GM12891 (cell line): ENCODE measurements at regions not wholly inside any gene's neighbourhood (a gene's known extent, or its start where the extent isn't known, plus 50 kb on each side); places are given as distances from the start of the nearest gene placed in this dataset.

Source experiments
- DNase-seq: peaks from one replicate; pipeline ENCODE4 v3.0.0; 2011; ENCODE audit warnings: low spot score; ENCODE audit not compliant: insufficient read length
- FAIRE-seq: peaks from 2 replicates; lab custom pipeline; 2011; peaks lifted over from hg19 to GRCh38; lab: Jason Lieb, UNC
- PAX5 ChIP-seq: IDR thresholded peaks from 2 replicates; pipeline ENCODE4 v1.6.1; 2011; ENCODE audit warnings: low read length, moderate library complexity, mild to moderate bottlenecking; ENCODE audit not compliant: insufficient read depth, severe bottlenecking
- POLR2A ChIP-seq: IDR thresholded peaks from 2 replicates; pipeline ENCODE4 v1.6.1; 2011; ENCODE audit warnings: low read depth, low read length, control low read depth
- POLR2AphosphoS5 ChIP-seq: IDR thresholded peaks from 2 replicates; pipeline ENCODE4 v1.6.1; 2011; ENCODE audit warnings: low read depth, low read length, control low read depth
- POU2F2 ChIP-seq: IDR thresholded peaks from 2 replicates; pipeline ENCODE4 v1.6.1; 2011; ENCODE audit warnings: low read depth, mild to moderate bottlenecking, control low read depth, low read length, moderate library complexity
- SPI1 ChIP-seq: IDR thresholded peaks from 2 replicates; pipeline ENCODE4 v1.6.1; 2011; ENCODE audit warnings: low read depth, low read length, control low read depth
- TAF1 ChIP-seq: IDR thresholded peaks from 2 replicates; pipeline ENCODE4 v1.6.1; 2011; ENCODE audit warnings: low read depth, low read length, control low read depth

- FAIRE-seq = no peak
These were observed 92.9 kb downstream of the SLC17A6 start for GRCh38 chr11:22431106-22431505.

GRCh38 chr11:22430639-22431038 lies 92.5 kb downstream of the SLC17A6 start:
- no peak for TF ChIP-seq SPI1
- no peak for TF ChIP-seq POLR2A
- TF ChIP-seq POLR2AphosphoS5 = no peak
- TF ChIP-seq TAF1 = no peak
- TF ChIP-seq POU2F2 = no peak
- TF ChIP-seq PAX5 = no peak
- DNase-seq = no peak
- no peak for FAIRE-seq

More at GRCh38 chr11:22431106-22431505, 92.9 kb downstream of the SLC17A6 start:
- DNase-seq = no peak
- TF ChIP-seq POU2F2 (no peak), SPI1 (no peak), POLR2A (no peak), POLR2AphosphoS5 (no peak), TAF1 (no peak), PAX5 (no peak)

DNA sequence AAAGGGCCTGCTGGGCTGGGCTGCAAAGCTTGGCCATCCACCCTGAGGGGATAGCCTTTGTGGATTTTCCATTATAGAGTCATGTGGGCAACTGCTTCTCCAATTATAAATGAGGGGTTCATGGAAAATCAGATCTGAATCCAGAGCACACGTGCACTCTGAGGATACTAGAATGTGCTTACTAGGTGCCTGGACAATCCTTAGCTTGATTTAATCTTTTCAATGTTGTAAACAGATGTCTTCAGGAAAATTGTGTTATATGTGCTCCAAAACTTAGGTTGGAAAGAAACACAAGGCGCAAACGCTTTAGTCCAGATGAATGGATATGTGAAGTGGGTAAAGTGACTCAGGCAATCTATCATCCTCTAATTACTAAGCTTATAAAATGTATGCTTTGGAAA lies 92.0 kb downstream of the SLC17A6 start:
- FAIRE-seq = no peak
- no peak for TF ChIP-seq PAX5
- no peak for TF ChIP-seq POU2F2
- no peak for TF ChIP-seq TAF1
- DNase-seq = no peak
